HCT116 (cell line): ENCODE measurements at regions not wholly inside any gene's neighbourhood (a gene's known extent, or its start where the extent isn't known, plus 50 kb on each side); places are given as distances from the start of the nearest gene placed in this dataset.

ENCODE experiments used
- ATAC-seq: fragments of 200-7000 bp; cut with Tn5 transposase; 2 replicates; pipeline ENCODE4 v1.9.1; 2020; ENCODE audit warnings: mild to moderate bottlenecking, moderate library complexity
- BruUV-seq: library from RNA; stranded (reverse); fragments of 400-500 nt; replicated peaks from 2 replicates; lab custom pipeline; 2021; lab: Mats Ljungman, UMichigan
- CTCF ChIA-PET: fragments of 300-600 bp; sonication (Branson Sonifier 250); formaldehyde crosslinking; loops from one replicate; lab custom pipeline; 2021; ENCODE audit warnings: antibody characterized with exemption; lab: Charles Lee
- POLR2A ChIA-PET: fragments of 300-600, 350-600 bp; sonication (Branson Sonifier 250); formaldehyde crosslinking; loops from one replicate; lab custom pipeline; 2021; ENCODE audit warnings: antibody characterized with exemption; lab: Charles Lee
- RAD21 ChIA-PET, 2 experiments: fragments of 300-600 bp; sonication (Branson Sonifier 250); formaldehyde crosslinking; loops; one replicate each; lab custom pipeline; 2023; ENCODE audit warnings: low total read pairs in 2 of 2; ENCODE audit not compliant: uncharacterized antibody in 2 of 2, unreplicated experiment in 2 of 2, low non-redundant PET in 1 of 2; lab: Charles Lee
- DNase-seq: peaks from one replicate; pipeline ENCODE4 v3.0.0-alpha.2; 2010; ENCODE audit warnings: low read depth, low spot score
- H2AFZ ChIP-seq: fragments of 200-600 bp; shearing (Covaris generic), sonication (generic); 2 replicates; pipeline ENCODE4 v1.6.1; 2017; ENCODE audit warnings: low read depth, mixed run types, mixed read lengths, antibody characterized with exemption, low read length; ENCODE audit not compliant: poor library complexity, severe bottlenecking
- H3K27ac ChIP-seq: 2 replicates; pipeline ENCODE4 v1.5.1; 2012; ENCODE audit warnings: low read depth, low read length
- H3K27me3 ChIP-seq: fragments of 200-600 bp; sonication (generic); 2 replicates; pipeline ENCODE4 v1.6.1; 2016; ENCODE audit warnings: mixed run types, low read length, mixed read lengths; ENCODE audit not compliant: insufficient read depth
- H3K36me3 ChIP-seq, 2 experiments: fragments of 200-500 bp in 1 of 2; fragments of 200-600 bp in 1 of 2; sonication (Bioruptor generic) in 1 of 2; sonication (generic) in 1 of 2; 2 replicates each; pipeline versions ENCODE4 v1.5.1 to v1.6.1; 2014 to 2016; ENCODE audit warnings: low read length in 2 of 2, inconsistent platforms in 1 of 2, mixed read lengths in 1 of 2, mixed run types in 1 of 2; ENCODE audit not compliant: insufficient read depth in 2 of 2, control insufficient read depth in 1 of 2
- H3K4me1 ChIP-seq, 2 experiments: fragments of 200-600 bp in 1 of 2; sonication (generic) in 1 of 2; 2 replicates each; pipeline versions ENCODE4 v1.5.1 to v1.6.1; 2012 to 2017; ENCODE audit warnings: low read length in 2 of 2, inconsistent platforms in 1 of 2, mild to moderate bottlenecking in 1 of 2, mixed read lengths in 1 of 2, mixed run types in 1 of 2, moderate library complexity in 1 of 2; ENCODE audit not compliant: insufficient read depth in 2 of 2, control insufficient read depth in 1 of 2
- H3K4me2 ChIP-seq: fragments of 200-600 bp; sonication (generic); 2 replicates; pipeline ENCODE4 v1.6.1; 2017; ENCODE audit warnings: mixed run types, low read length, mixed read lengths
- H3K4me3 ChIP-seq, 2 experiments: fragments of 200-600 bp in 1 of 2; sonication (generic) in 1 of 2; replicated peaks in 1 of 2; 2 replicates each; pipeline ENCODE4 v1.5.1; 2011 to 2016; ENCODE audit warnings: low read length in 2 of 2, control low read depth in 1 of 2, low read depth in 1 of 2, mild to moderate bottlenecking in 1 of 2, mixed read lengths in 1 of 2, mixed run types in 1 of 2
- H3K79me2 ChIP-seq: fragments of 200-600 bp; sonication (generic); 2 replicates; pipeline ENCODE4 v1.6.1; 2017; ENCODE audit warnings: mild to moderate bottlenecking, mixed run types, low read length, moderate library complexity, mixed read lengths; ENCODE audit not compliant: insufficient read depth
- H3K9ac ChIP-seq: fragments of 200-600 bp; sonication (generic); 2 replicates; pipeline ENCODE4 v1.6.1; 2016; ENCODE audit warnings: low read length, mixed read lengths
- H3K9me2 ChIP-seq: fragments of 200-600 bp; sonication (generic), shearing (Covaris generic); 2 replicates; pipeline ENCODE4 v1.6.1; 2017; ENCODE audit warnings: mixed run types, mild to moderate bottlenecking, moderate library complexity; ENCODE audit not compliant: insufficient read depth
- H3K9me3 ChIP-seq, 2 experiments: fragments of 200-500 bp in 1 of 2; fragments of 200-600 bp in 1 of 2; sonication (Bioruptor generic) in 1 of 2; sonication (generic) in 1 of 2; 2 replicates each; pipeline ENCODE4 v1.6.1; 2014 to 2017; ENCODE audit warnings: low read length in 2 of 2, mixed read lengths in 2 of 2, inconsistent platforms in 1 of 2, low read depth in 1 of 2, mild to moderate bottlenecking in 1 of 2, mixed run types in 1 of 2, moderate library complexity in 1 of 2; ENCODE audit not compliant: control insufficient read depth in 1 of 2, insufficient read depth in 1 of 2
- H4K20me1 ChIP-seq: fragments of 200-600 bp; sonication (generic), shearing (Covaris generic); 2 replicates; pipeline ENCODE4 v1.6.1; 2017; ENCODE audit warnings: mixed run types, mild to moderate bottlenecking, moderate library complexity; ENCODE audit not compliant: insufficient read depth
- CTCF ChIP-seq, 3 experiments: fragments of 200-600 bp in 1 of 3; sonication (generic) in 1 of 3; IDR thresholded peaks in 2 of 3; conservative IDR thresholded peaks in 1 of 3; 2 replicates each; pipeline ENCODE4 v1.5.1; 2012 to 2017; ENCODE audit warnings: low read depth in 2 of 3, low read length in 2 of 3, antibody characterized with exemption in 1 of 3, borderline replicate concordance in 1 of 3, control low read depth in 1 of 3, mild to moderate bottlenecking in 1 of 3, mixed read lengths in 1 of 3, mixed run types in 1 of 3, moderate library complexity in 1 of 3; ENCODE audit not compliant: insufficient read depth in 1 of 3
- EZH2 ChIP-seq: fragments of 200-600 bp; sonication (generic); IDR thresholded peaks from 2 replicates; pipeline ENCODE4 v1.6.1; 2017; ENCODE audit warnings: antibody characterized with exemption, mixed run types
- EZH2phosphoT487 ChIP-seq: fragments of 200-600 bp; IDR thresholded peaks from 2 replicates; pipeline ENCODE4 v1.6.1; 2018; ENCODE audit warnings: antibody characterized with exemption, borderline replicate concordance
- MAX ChIP-seq: IDR thresholded peaks from 2 replicates; pipeline ENCODE4 v1.6.1; 2012
- RAD21 ChIP-seq: IDR thresholded peaks from 2 replicates; pipeline ENCODE4 v1.6.1; 2012; ENCODE audit warnings: low read depth, mild to moderate bottlenecking
- SIN3A ChIP-seq: IDR thresholded peaks from 2 replicates; pipeline ENCODE4 v1.6.1; 2012; ENCODE audit warnings: low read depth
- SP1 ChIP-seq: IDR thresholded peaks from 2 replicates; pipeline ENCODE4 v1.6.1; 2012; ENCODE audit warnings: low read depth
- TCF7L2 ChIP-seq: IDR thresholded peaks from 2 replicates; pipeline ENCODE4 v1.7.0; 2011; ENCODE audit warnings: borderline replicate concordance, inconsistent platforms; ENCODE audit not compliant: insufficient read depth, insufficient read length; ENCODE audit errors: extremely low read depth
- intact Hi-C: fragments of 100-400 bp; cut with micrococcal nuclease; formaldehyde crosslinking; loops from 2 replicates; pipeline ENCODE4 v1.10.0; 2022

DNA sequence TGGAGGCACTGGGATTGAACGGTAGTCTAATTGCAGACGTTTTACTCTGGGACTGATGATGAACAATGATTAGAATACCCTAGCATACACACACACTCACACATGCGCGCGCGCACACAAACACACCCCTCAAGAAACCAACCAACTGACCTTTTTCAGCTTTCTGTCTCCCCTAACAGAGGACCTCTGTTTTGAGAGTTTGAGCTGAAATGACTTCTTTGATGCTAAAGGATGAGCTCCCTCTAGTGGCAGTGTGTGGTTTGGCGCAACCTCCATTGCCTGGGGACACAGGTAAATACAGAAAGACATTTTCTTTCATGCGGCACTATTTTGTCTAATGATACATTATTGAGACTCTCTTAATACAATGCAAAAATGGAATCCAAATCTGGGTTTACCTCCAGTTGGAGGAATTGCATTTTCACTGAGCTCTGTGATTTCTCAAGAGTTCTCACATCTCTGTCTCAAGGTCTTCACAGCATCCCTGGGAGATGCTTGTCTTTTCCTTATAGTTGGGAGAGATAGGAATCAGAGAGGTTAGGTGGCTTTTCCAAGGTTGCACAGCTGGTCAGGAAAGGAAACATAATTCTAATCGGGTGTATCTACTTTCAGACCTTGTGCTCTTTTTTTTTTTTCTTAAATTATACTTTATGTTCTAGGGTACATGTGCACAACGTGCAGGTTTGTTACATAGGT lies 187.5 kb downstream of the TMEM38B start:
- H3K4me1 ChIP-seq, result no peaks in the 10 kb centered on the region
- H4K20me1 ChIP-seq, result no peaks in the 10 kb centered on the region
- no peaks in the 10 kb centered on the region for H3K36me3 ChIP-seq
- ChIA-PET POLR2A (no interaction called here), CTCF (interaction anchor here (0.8 to 2.8 kb wide), 17 partner anchors 10 to 262 kb away, joined by 3 to 24 read pairs (median 4); no protein-coding TSS in a partner anchor), RAD21 (no interaction called here)
- TF ChIP-seq EZH2 (no peak), SP1 (no peak), TCF7L2 (peak; percentile 13), SIN3A (no peak), MAX (no peak), EZH2phosphoT487 (no peak), CTCF (IDR thresholded peaks at IDR 0.05 in 2 of 3, conservative IDR thresholded peaks at IDR 0.05 in 1 of 3; ENCODE audit: borderline replicate concordance in 1 of 3, insufficient read depth in 1 of 3, low read depth in 2 of 3, low read length in 2 of 3) (peak; percentile 72 to 98 (median 90)), RAD21 (peak; percentile 73)
- no peak overlapping the region for H3K27ac ChIP-seq
- H3K4me2 ChIP-seq, result no peak overlapping the region
- no peak overlapping the region for H2AFZ ChIP-seq
- no peak overlapping the region for H3K4me3 ChIP-seq
- ATAC-seq (peak; percentile 93), DNase-seq (peak; percentile 51)
- intact Hi-C loops, result loop anchor here (1.0 to 5.0 kb wide), 3 partner anchors 40 to 455 kb away; no protein-coding TSS in a partner anchor
- H3K9me3 ChIP-seq, result no peaks in the 10 kb centered on the region
- H3K9ac ChIP-seq, result no peak overlapping the region
- no peaks in the 10 kb centered on the region for H3K27me3 ChIP-seq
- no peaks in the 10 kb centered on the region for H3K79me2 ChIP-seq
- no TSS peak for BruUV-seq
- H3K9me2 ChIP-seq, result no peaks in the 10 kb centered on the region
